Muscle of leg (tissue), 3 donors: ENCODE measurements at regions not wholly inside any gene's neighbourhood (a gene's known extent, or its start where the extent isn't known, plus 50 kb on each side); places are given as distances from the start of the nearest gene placed in this dataset.

ENCODE experiments used
- DNase-seq: peaks from one replicate; pipeline ENCODE4 v3.0.0; 2013
- H3K27ac ChIP-seq: one replicate; pipeline ENCODE4 v1.5.1; 2013; ENCODE audit warnings: mild to moderate bottlenecking, low read length, control low read depth
- H3K27me3 ChIP-seq: one replicate; pipeline ENCODE4 v1.6.1; 2013; ENCODE audit warnings: low read length; ENCODE audit not compliant: control insufficient read depth, insufficient read depth
- H3K36me3 ChIP-seq: one replicate; pipeline ENCODE4 v1.6.1; 2013; ENCODE audit warnings: low read length; ENCODE audit not compliant: control insufficient read depth, insufficient read depth
- H3K4me1 ChIP-seq: one replicate; pipeline ENCODE4 v1.6.1; 2013; ENCODE audit warnings: low read length; ENCODE audit not compliant: control insufficient read depth, insufficient read depth
- H3K4me3 ChIP-seq: one replicate; pipeline ENCODE4 v1.5.1; 2013; ENCODE audit warnings: low read length, control low read depth
- H3K9me3 ChIP-seq: replicated peaks from 2 replicates; pipeline ENCODE4 v1.6.1; 2013; ENCODE audit warnings: low read depth, low read length; ENCODE audit not compliant: control insufficient read depth
- WGBS: methylation state at CpG from one replicate; pipeline ENCODE4 v1.1.5; 2013; ENCODE audit warnings: missing lambda C conversion rate; ENCODE audit not compliant: insufficient coverage; 5-methylcytosine and 5-hydroxymethylcytosine counted together

DNA sequence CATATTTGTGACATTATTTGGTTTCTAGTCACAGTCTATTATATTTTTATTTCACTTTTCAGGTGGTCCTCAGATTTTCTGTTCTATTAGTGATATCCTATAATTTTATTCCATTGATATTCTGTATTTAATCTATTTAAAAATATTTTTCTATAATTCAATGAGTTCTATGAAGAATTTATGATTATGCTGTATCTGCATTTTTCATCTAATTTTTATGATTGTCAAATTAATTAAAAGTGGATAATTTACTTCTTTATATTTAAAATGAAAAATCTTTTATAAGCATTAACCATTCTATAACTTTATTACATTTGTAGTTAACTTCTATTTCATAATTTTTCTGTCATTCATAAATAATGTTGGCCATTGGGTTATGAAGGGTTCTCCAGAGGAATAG lies 387.4 kb upstream of the LRRC7 start:
- Histone ChIP-seq H3K4me3 (no peak overlapping the region), H3K4me1 (no peaks in the 10 kb centered on the region), H3K27ac (no peak overlapping the region), H3K27me3 (no peaks in the 10 kb centered on the region), H3K36me3 (no peaks in the 10 kb centered on the region), H3K9me3 (no peaks in the 10 kb centered on the region)
- DNase-seq = no peak

DNA sequence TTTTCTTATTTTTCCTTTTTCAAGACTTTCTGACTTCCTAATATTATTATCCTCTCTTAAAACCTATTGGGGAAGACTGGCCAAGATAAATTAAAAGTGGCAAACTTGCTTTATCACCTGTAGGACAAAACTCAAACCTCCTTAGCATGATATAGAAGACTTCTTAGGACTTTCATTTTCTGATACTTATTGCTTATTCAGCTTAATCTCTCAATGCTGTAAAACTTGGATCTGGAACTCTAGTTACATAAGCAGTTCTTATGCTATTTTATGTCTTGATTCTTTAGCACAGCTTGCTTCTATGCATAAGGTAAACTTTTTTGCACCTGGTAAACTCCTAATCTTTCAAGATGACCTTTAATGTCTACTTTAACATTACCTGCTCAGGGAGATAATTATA lies 382.3 kb upstream of the LRRC7 start:
- H3K4me3 ChIP-seq = no peak overlapping the region
- H3K4me1 ChIP-seq = no peaks in the 10 kb centered on the region
- H3K27ac ChIP-seq = no peak overlapping the region
- no peaks in the 10 kb centered on the region for H3K36me3 ChIP-seq
- DNase-seq = no peak
- peaks cover 3% of the 10 kb centered on the region for H3K27me3 ChIP-seq
- H3K9me3 ChIP-seq = no peaks in the 10 kb centered on the region

DNA sequence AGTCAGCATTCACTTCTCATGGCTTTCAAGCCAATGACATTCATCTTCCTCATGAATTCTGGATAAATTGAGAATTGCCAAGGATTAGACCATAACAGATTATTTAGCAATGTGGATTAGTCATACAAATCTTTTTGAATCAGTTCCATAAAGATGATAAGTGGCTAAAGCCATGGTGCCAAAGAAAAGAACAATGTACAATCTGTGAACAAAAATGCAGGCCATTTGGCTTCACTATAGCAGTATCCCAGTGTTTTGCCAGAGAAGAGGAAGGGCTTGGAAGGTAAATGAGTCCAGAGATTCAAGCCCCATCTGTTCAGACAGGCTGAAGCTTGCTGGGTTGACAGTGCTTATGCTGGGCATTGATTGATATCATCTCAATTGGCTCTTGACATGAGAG lies 376.4 kb upstream of the LRRC7 start:
- peaks cover 3% of the 10 kb centered on the region for H3K27me3 ChIP-seq
- no peaks in the 10 kb centered on the region for H3K9me3 ChIP-seq
- H3K36me3 ChIP-seq = no peaks in the 10 kb centered on the region
- H3K4me3 ChIP-seq = no peak overlapping the region
- peak; percentile 58 for DNase-seq
- no peak overlapping the region for H3K27ac ChIP-seq
- H3K4me1 ChIP-seq = peaks cover 2% of the 10 kb centered on the region

DNA sequence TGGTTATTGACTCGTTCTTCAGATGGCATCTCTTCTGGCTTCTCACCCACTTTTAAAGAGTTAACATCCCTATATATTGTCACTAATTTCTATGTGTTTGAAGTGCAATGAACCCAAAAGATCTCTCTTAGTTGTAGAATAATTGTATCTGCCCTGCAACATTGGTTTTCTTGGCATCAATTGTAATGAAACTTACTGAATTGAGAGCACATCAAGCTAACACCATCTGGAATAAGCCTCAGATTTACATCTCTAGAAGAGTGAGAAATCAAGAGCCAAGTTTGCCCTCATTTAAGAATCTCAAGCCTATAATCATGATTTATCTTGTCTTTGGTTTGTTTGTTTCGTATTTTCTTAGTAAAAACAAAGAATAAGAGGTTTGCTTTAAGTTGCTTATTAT lies 372.6 kb upstream of the LRRC7 start:
- no peaks in the 10 kb centered on the region for H3K36me3 ChIP-seq
- H3K27ac ChIP-seq = no peak overlapping the region
- no CpG with 5 or more reads among the region's 2 CpGs for WGBS
- DNase-seq = no peak
- no peaks in the 10 kb centered on the region for H3K9me3 ChIP-seq
- H3K27me3 ChIP-seq = no peaks in the 10 kb centered on the region
- H3K4me1 ChIP-seq = peaks cover 2% of the 10 kb centered on the region
- H3K4me3 ChIP-seq = no peak overlapping the region

DNA sequence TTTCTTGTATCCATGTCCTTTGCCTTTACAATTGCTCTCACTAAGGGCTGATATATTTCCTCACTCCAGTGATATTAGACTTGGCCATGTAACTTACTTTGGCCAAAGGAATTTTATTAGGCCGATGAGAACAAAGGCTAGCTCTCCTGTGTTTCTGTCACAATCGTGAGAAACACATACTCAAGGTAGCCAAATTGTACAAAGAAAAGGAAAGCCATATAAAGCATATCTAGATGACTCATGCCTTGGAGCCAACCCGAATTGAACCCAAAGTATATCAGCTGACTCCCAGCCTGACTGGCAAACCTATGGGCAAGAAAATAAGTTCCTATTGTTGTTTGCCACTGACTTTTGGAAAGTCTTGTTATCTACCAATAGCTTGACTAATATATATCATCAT lies 371.7 kb upstream of the LRRC7 start:
- Histone ChIP-seq H3K27ac (no peak overlapping the region), H3K4me1 (peaks cover 2% of the 10 kb centered on the region), H3K36me3 (no peaks in the 10 kb centered on the region), H3K27me3 (no peaks in the 10 kb centered on the region), H3K9me3 (no peaks in the 10 kb centered on the region), H3K4me3 (no peak overlapping the region)
- DNase-seq = no peak
- WGBS = no CpG with 5 or more reads among the region's 3 CpGs

DNA sequence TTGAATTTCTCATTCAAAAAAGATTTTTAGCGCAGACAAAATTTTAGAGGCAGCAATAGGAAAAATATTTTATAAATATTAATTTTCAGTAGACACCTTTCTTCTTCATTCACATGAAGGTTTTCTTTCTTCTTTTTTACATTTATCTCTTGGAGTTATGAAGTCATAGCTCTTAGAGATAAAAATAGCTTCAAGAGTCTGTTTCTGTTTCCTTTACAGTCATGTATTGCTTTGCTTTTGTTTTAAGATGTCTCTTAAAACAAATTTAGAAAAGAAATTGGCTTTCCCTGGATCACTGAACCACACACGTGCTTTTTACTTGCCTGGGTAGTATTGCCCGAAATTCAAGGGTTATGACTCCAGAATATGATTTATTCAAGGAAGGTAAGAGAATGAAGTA lies 369.9 kb upstream of the LRRC7 start:
- DNase-seq = no peak
- Histone ChIP-seq H3K4me1 (no peaks in the 10 kb centered on the region), H3K27ac (no peak overlapping the region), H3K36me3 (no peaks in the 10 kb centered on the region), H3K27me3 (no peaks in the 10 kb centered on the region), H3K9me3 (no peaks in the 10 kb centered on the region), H3K4me3 (no peak overlapping the region)
- 90% methylated on average over 2 of the region's 3 CpGs for WGBS

DNA sequence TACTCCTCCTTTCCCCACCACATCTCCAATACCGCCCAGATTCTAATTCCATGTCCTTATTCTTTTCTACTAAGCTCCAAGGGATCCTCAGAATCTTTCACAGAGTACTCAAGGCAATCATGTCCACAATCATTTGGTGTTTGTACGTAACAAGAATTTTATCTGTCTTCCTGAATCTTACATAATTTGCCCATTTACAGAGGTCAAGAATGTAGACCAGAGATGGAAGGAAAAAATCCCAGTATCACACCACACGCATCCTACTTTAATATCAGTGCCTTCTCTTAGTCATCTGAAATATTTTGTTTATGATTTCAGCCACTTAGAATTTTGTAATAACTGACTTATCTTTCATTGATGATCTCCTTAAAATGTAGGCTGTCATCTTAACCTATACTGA lies 366.0 kb upstream of the LRRC7 start:
- H3K27ac ChIP-seq = no peak overlapping the region
- WGBS = 50% methylated on average over 1 of the region's 3 CpGs
- H3K4me3 ChIP-seq = no peak overlapping the region
- peaks cover 4% of the 10 kb centered on the region for H3K9me3 ChIP-seq
- H3K36me3 ChIP-seq = no peaks in the 10 kb centered on the region
- H3K27me3 ChIP-seq = no peaks in the 10 kb centered on the region
- H3K4me1 ChIP-seq = no peaks in the 10 kb centered on the region
- DNase-seq = no peak

DNA sequence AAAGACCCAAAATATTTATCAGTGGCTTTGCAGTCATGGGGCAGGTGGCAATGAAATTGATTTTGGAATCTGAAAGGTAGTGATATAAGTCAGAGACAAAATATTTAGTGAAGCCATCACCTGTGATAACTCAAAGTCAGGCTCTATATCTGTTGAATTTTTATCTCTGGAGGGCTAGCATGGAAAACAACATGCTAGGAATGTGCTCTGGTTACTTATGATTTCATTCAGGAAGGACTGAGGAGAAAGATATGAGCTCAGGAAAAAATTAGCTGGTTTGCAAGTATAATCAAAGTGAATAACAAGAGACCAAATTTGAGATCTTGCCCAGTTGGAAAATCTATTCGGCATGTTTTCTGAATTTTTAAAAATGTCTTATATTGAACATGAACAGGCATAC lies 364.6 kb upstream of the LRRC7 start:
- whole genome bisulfite sequencing = no CpG with 5 or more reads among the region's 1 CpG
- H3K4me1 ChIP-seq = no peaks in the 10 kb centered on the region
- no peak for DNase-seq
- H3K36me3 ChIP-seq = no peaks in the 10 kb centered on the region
- no peaks in the 10 kb centered on the region for H3K27me3 ChIP-seq
- peaks cover 4% of the 10 kb centered on the region for H3K9me3 ChIP-seq
- no peak overlapping the region for H3K27ac ChIP-seq
- no peak overlapping the region for H3K4me3 ChIP-seq

DNA sequence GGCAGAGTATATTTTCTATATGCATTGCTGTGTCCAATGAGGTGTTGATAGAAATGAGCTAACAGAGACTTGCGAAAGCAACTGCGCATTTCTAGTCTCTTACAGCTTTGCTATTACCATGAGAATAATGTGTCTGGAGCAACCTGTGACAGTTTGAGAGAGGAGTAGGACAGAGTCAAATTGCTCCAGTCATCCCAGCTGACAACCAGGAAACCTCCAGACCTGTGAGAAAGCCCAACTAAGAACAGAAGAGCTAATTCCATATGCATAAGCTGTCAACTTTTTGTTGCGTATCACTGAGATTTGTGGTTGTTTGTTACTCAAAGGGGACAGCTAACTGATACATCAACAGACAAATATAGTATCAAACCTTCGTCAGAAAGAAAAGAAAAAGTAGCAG lies 354.1 kb upstream of the LRRC7 start:
- no peaks in the 10 kb centered on the region for H3K36me3 ChIP-seq
- no peak for DNase-seq
- no peaks in the 10 kb centered on the region for H3K27me3 ChIP-seq
- WGBS = no CpG with 5 or more reads among the region's 4 CpGs
- no peak overlapping the region for H3K27ac ChIP-seq
- no peak overlapping the region for H3K4me3 ChIP-seq
- H3K4me1 ChIP-seq = no peaks in the 10 kb centered on the region
- no peaks in the 10 kb centered on the region for H3K9me3 ChIP-seq

DNA sequence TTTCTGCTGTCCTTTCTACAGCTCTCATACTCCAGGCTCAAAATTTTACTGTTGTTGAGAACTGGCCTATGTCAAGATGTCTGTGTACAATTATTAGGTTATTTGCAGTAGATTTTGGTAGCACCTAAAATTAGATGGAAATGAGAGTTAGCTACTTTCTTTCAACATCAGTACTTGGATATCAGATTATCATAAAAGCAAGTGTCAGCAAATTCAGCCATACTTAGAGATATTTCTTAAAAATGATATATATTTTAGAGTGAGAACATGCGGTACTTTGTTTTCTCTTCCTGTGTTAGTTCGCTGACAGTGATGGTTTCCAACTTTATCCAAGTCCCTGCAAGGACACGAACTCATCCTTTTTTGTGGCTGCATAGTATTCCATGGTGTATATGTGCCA lies 351.8 kb upstream of the LRRC7 start:
- no peaks in the 10 kb centered on the region for H3K4me1 ChIP-seq
- no peaks in the 10 kb centered on the region for H3K36me3 ChIP-seq
- WGBS = no CpG with 5 or more reads among the region's 3 CpGs
- no peak overlapping the region for H3K27ac ChIP-seq
- no peaks in the 10 kb centered on the region for H3K9me3 ChIP-seq
- no peaks in the 10 kb centered on the region for H3K27me3 ChIP-seq
- no peak overlapping the region for H3K4me3 ChIP-seq
- DNase-seq = no peak

DNA sequence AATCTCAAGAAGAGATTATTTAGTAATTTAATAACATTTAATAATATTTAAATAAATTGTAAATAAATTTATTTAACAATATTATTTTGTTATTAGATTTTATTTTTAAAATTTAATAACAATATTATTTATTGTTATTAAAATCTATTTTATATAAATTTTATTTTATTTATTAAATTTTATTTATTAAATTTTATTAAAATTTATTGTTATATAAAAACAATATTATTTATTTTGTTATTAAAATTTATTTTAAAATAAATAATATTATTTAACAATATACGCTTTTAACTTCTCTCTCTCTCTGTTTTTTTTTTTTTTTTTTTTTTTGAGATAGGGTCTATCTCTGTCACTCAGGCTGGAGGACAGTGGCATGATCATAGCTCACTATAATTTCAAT lies 347.1 kb upstream of the LRRC7 start:
- WGBS = no CpG with 5 or more reads among the region's 1 CpG

More for the DNA sequence above, 347.1 kb upstream of the LRRC7 start:
- H3K27ac ChIP-seq = no peak overlapping the region
- H3K36me3 ChIP-seq = no peaks in the 10 kb centered on the region
- H3K9me3 ChIP-seq = no peaks in the 10 kb centered on the region
- H3K27me3 ChIP-seq = no peaks in the 10 kb centered on the region
- H3K4me3 ChIP-seq = no peak overlapping the region
- H3K4me1 ChIP-seq = no peaks in the 10 kb centered on the region
- no peak for DNase-seq
